ENCODE measurements at regions not wholly inside any gene's neighbourhood (a gene's known extent, or its start where the extent isn't known, plus 50 kb on each side); places are given as distances from the start of the nearest gene placed in this dataset.

- intact Hi-C loops (cut with DNase I) = no loop called here
- DNase-seq (ENCODE audit: missing footprints) (no peak), ATAC-seq (no peak)
Observed at GRCh38 chr16:65794973-65795372, 571.5 kb upstream of the CDH5 start.

- no peak for ATAC-seq
- DNase-seq (ENCODE audit: missing footprints) = no peak
- intact Hi-C loops (cut with DNase I) = no loop called here
Observed at GRCh38 chr16:65793781-65794180, 572.7 kb upstream of the CDH5 start.

- intact Hi-C loops (cut with DNase I) = no loop called here
- ATAC-seq (no peak), DNase-seq (ENCODE audit: missing footprints) (no peak)
Observed at GRCh38 chr16:65790768-65791167, 575.7 kb upstream of the CDH5 start.

GRCh38 chr16:65789161-65789945 is 577.1 kb upstream of the CDH5 start:
- no peak for ATAC-seq
- DNase-seq (ENCODE audit: missing footprints) = no peak
- intact Hi-C loops (cut with DNase I) = no loop called here

- intact Hi-C loops (cut with DNase I) = no loop called here
- DNase-seq (ENCODE audit: missing footprints) = no peak
- ATAC-seq = no peak
Observed at GRCh38 chr16:65788434-65789140, 577.9 kb upstream of the CDH5 start.

DNA sequence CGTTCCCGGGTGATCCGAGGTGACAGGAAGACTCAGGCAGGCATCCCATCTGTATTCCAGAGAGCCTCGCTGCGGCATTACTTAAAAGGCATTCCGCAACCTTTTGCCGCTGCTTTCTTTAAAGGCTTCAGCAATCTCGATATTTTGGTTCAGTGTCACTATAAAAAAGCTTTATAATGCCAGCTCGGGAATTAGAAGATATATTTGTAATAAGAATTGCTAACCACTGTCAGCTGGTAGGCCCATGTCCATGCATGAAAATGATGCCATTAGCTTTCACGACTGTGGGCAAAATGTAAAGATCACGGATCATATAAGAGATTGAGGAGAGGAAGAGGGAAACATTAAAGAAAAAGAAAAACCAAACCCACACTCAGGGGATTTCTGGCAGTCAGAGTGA is 578.6 kb upstream of the CDH5 start:
- intact Hi-C loops (cut with DNase I) = no loop called here
- ATAC-seq = no peak
- no peak for DNase-seq (ENCODE audit: missing footprints)

GRCh38 chr16:65786916-65787315 is 579.6 kb upstream of the CDH5 start:
- DNase-seq (ENCODE audit: missing footprints) (no peak), ATAC-seq (peak; percentile 85)
- intact Hi-C loops (cut with DNase I) = no loop called here

DNA sequence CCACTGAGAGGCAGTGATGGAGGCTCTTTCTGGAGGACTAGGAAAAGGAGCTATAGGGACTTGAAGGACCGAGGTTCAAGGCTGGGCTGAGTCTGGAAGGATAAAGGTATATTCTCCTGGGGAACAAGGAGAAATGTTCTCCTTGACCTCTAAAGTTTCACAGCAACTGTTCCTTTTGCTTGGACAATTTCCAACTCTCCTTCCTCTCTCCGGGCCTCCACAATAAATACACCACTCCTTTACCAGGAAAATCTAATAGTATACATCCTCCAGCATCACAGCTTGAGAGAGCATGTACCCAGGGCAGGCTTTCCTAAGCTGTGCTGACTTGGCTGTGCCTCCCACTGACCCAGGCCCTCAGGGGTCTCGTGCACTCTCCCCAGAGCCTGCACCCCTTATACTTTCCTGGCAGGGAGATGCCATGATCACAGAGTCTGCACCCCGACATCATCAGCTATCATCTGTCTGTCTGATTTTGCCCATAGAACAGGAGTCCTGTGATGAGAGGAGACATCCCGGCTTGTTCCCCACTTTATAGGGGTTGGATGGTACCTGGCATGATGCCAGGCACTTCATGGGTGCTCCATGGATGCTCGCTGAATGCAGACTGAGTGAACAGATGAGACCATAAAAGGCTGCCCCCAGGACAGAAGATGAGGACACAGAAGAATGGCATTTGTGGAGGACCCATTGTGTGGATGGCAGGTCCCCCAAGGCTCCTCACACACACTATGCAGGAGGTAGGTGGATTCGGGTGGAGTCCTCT is 582.6 kb upstream of the CDH5 start:
- ATAC-seq = no peak
- DNase-seq (ENCODE audit: missing footprints) = no peak
- intact Hi-C loops (cut with DNase I) = no loop called here

DNA sequence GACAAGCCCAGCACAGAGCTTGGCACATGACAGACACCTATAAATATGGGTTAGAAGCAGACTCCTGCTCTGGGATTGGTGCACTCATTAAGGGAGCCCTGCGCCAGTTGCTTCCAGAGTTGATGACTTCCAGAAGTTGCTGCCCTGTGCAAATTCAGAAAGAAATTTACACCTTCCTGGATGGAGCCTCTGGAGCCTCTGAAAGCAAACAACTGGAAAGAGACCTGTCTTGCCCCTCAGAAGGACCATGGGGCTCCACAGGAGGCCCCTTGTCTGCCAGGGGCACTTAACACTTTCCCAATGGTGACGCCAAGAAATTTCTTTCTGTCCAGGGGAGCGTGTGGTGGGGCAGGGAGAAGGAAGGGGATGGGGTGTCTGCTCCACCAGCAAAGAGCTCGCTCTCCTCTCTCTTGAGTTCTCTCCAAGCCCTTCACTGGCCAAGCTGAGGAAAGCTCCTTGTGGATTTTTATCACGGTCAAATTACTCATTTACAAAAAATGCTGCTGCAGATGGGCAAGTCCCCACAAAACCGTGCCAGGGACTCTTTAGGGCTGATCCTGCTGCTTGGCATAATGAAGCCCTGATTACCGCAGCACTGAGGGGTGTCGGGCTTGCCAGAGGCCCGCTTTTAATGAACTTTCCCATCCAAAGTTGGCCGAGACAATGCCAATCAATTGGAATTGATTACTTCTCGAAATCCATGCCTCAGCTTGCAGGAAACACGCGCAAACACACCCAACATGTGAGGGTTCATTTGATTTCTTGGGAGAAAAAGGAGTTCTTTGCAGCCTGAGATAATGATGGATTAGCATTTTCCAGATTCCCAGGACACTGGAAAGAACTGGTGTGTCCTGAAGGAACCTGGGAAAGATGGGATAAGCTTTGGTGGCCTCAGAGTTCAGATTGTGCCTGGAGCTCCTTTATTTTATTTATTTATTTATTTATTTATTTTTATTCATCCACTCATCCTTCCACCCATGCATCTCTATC is 583.6 kb upstream of the CDH5 start:
- intact Hi-C loops (cut with DNase I) = no loop called here
- ATAC-seq = peak; percentile 35
- DNase-seq (ENCODE audit: missing footprints) = no peak

DNA sequence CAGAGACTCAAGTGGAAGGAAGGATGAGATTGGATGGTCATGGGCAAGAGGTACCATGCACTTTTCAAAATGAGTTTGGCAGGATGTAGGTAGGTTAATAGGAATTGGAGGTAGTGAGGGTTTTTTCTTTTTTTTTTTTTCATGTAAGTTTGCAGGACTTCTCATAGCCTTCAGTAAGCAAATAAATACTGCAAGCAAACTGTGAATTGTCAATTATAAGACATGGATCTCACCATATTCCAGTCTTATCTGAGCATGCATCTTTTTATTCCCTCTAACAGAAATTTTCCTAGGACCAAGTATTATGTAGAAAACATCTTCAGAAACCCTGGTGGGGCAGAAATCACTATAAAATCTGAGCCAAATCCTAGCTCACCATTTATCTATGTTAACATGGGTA is 584.6 kb upstream of the CDH5 start:
- intact Hi-C loops (cut with DNase I) = no loop called here
- ATAC-seq (no peak), DNase-seq (ENCODE audit: missing footprints) (no peak)

- intact Hi-C loops (cut with DNase I) = no loop called here
- DNase-seq (ENCODE audit: missing footprints) (no peak), ATAC-seq (no peak)
Observed at GRCh38 chr16:65781363-65781762, 585.1 kb upstream of the CDH5 start.

DNA sequence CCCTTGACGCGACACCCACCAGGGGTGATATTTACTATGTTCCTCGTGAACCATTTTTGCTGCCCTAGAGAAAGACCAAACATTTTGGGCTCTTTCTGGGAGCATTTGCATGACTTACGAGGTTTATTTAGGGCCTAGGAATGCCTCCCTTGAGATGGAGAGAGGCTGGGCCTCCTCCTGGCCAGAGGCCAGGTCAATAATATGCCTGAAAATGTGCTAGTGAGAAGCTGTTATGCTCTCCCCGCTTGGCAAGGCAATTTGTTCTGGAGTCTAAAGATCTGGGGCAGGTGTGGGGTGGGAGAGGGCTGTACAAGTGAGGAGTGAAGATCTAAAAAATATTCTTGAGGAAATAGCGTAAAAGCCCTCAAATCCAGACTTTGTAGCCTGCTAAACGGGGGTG is 587.3 kb upstream of the CDH5 start:
- ATAC-seq = no peak
- intact Hi-C loops (cut with DNase I) = no loop called here
- no peak for DNase-seq (ENCODE audit: missing footprints)

GRCh38 chr16:65776639-65777183 is 589.8 kb upstream of the CDH5 start:
- ATAC-seq (no peak), DNase-seq (ENCODE audit: missing footprints) (no peak)
- intact Hi-C loops (cut with DNase I) = no loop called here

DNA sequence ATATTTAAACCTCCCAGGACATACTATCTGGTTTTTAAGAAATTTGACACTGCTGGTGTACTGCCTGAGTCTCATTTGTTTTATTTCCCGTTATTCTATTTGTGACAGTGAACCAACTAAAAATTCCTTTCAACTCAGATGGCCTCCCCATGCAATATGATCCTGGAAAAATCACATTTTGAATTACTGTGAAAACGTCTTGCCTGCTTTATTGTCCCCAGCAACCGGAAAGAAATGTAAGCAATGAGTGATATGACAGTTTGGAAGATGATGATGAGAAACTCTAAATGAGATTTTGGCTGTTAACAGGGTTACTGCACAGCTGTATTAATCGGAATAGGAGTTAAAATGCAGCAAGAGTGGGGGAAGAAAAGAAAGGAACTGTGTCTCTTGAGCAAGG is 590.7 kb upstream of the CDH5 start:
- intact Hi-C loops (cut with DNase I) = no loop called here

GRCh38 chr16:65774350-65774749 is 592.1 kb upstream of the CDH5 start:
- ATAC-seq = no peak
- intact Hi-C loops (cut with DNase I) = no loop called here

More for the DNA sequence above, 590.7 kb upstream of the CDH5 start:
- DNase-seq (ENCODE audit: missing footprints) (no peak), ATAC-seq (no peak)

DNA sequence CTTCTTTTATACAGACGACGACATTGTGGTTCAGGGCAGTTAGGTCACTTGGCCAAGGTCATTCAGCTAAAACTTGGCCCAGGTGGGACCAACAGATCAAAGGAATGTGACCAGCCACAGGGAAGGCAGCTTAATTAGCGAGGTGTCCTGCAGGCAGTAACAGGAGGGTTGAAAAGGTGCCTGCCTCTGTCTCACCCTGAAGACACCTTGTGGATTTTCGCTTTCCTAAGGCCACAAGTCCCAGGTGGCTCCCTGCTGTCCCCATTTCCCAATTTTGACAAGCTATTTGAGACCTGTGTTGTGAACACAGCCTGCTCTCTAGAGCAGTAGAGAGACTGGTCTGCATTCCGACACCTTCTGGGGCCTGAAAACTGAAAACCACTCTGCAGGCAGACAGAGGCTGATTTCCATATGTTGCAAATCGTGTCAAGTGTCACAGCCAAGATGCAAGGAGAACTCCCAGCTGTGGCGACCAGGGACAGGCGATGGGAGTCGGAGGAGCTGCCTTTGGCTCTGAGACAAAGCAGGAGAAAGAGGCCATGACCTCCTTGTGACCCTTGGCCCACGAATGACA is 593.1 kb upstream of the CDH5 start:
- DNase-seq (ENCODE audit: missing footprints) (no peak), ATAC-seq (no peak)
- intact Hi-C loops (cut with DNase I) = no loop called here

More at GRCh38 chr16:65774350-65774749, 592.1 kb upstream of the CDH5 start:
- no peak for DNase-seq (ENCODE audit: missing footprints)

- ATAC-seq (no peak), DNase-seq (ENCODE audit: missing footprints) (no peak)
- intact Hi-C loops (cut with DNase I) = no loop called here
Observed at GRCh38 chr16:65772134-65772732, 594.3 kb upstream of the CDH5 start.

DNA sequence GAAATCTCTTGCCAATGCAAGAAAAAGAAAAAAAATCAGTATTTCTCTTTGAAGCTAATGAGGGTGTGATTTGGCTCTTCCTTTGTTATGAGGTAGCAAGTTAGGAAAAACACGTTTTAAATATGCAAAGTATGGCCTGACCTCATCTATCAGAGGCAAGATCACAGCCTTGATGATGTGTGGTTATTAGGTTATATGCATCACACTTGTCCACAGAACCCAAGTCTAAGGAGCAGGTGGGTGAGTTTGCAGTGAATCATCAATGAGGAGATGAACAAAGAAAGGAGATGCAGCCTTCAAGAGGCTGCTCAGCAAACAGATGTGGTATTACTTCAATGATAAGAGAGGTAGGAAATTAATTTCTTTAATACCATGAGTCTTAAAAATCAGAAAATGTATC is 594.8 kb upstream of the CDH5 start:
- DNase-seq (ENCODE audit: missing footprints) (no peak), ATAC-seq (no peak)
- intact Hi-C loops (cut with DNase I) = no loop called here
